ENCODE measurements at regions not wholly inside any gene's neighbourhood (a gene's known extent, or its start where the extent isn't known, plus 50 kb on each side); places are given as distances from the start of the nearest gene placed in this dataset.
"Not testable (repeated sequence)": the region's sequence is repeated elsewhere in the genome, so short reads cannot be mapped to it uniquely, and the experiment has no call there.

DNA sequence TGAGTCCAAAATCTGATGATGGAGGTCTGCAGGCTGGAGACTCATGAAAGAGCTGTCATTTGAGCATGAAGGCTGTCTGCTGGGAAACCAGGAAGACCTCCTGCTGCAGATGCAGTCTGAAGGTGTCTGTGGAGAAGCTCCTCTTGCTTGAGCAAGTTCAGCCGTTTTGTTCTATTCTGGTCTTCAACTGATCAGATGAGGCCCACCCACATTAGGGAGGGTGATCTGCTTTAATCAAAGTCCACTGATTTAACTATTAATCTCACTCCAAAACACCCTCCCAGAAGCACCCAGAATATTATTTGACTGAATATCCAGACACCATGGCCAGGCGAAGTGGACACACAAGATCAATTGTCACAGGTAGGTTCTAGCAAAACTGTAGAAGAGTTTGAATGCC is 116.5 kb downstream of the GATA3 start:
- ChIA-PET CTCF (no interaction called here), POLR2A (ENCODE audit: low non-redundant PET) (no interaction called here)
- no peak for DNase-seq (ENCODE audit: low spot score)
- TF ChIP-seq, protein P1, sequence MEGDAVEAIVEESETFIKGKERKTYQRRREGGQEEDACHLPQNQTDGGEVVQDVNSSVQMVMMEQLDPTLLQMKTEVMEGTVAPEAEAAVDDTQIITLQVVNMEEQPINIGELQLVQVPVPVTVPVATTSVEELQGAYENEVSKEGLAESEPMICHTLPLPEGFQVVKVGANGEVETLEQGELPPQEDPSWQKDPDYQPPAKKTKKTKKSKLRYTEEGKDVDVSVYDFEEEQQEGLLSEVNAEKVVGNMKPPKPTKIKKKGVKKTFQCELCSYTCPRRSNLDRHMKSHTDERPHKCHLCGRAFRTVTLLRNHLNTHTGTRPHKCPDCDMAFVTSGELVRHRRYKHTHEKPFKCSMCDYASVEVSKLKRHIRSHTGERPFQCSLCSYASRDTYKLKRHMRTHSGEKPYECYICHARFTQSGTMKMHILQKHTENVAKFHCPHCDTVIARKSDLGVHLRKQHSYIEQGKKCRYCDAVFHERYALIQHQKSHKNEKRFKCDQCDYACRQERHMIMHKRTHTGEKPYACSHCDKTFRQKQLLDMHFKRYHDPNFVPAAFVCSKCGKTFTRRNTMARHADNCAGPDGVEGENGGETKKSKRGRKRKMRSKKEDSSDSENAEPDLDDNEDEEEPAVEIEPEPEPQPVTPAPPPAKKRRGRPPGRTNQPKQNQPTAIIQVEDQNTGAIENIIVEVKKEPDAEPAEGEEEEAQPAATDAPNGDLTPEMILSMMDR (conservative IDR thresholded peaks at IDR 0.05; ENCODE audit: low read depth), result no peak
- no peak overlapping the region for H3K27ac ChIP-seq

DNA sequence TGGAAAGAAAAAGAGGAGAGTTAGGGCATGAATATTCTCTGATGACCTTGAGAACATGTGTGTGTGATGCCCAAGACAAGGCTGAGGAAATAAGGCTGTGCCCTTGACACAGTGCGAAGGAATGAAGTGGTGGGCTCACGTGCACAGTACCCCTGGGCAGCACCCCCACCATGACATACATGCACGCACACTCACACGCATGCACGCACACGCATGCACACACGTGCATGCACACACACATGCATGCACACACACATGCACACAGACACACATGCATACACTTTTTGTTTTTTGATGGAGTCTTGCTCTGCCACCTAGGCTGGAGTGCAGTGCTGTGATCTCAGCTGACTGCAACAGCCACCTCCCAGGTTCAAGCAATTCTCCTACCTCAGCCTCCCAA is 118.1 kb downstream of the GATA3 start:
- no peak for DNase-seq (ENCODE audit: low spot score)
- ChIA-PET POLR2A (ENCODE audit: low non-redundant PET) (no interaction called here), CTCF (no interaction called here)
- TF ChIP-seq, protein P1 (conservative IDR thresholded peaks at IDR 0.05; ENCODE audit: low read depth), result no peak
- no peak overlapping the region for H3K27ac ChIP-seq

DNA sequence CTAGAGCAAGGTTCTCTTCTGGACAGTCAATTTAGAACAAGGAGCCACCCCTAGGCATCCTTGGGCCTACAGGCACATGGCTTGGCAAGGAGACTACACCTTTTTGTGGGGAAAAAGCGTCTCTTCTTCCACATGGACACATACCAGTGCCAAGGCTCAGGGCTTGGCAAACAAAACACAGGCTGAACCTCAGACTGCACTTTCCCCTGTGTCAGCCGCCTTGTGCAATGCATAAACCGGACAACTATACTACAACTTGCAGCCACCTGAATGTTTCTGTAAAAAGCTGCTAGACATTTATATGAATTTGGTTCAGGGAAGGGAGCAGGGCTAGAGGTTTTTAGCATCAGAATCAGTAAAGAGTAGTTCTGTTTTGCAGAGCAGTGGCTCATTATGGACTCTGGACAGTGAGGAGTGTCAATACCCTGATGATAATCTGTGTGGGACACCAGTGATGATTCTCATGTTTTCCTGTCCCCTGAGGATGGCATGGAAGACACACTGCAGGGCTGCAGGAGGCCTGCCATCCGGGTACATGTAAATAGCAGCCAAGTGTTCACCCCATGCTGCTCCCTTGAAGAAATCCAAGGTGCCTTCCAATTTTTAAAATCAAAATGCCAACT is 118.9 kb downstream of the GATA3 start:
- no peak for DNase-seq (ENCODE audit: low spot score)
- POLR2A ChIA-PET (ENCODE audit: low non-redundant PET), result no interaction called here
- CTCF ChIA-PET, result no interaction called here
- H3K27ac ChIP-seq, result no peak overlapping the region
- TF ChIP-seq, protein P1 (conservative IDR thresholded peaks at IDR 0.05; ENCODE audit: low read depth), result no peak

DNA sequence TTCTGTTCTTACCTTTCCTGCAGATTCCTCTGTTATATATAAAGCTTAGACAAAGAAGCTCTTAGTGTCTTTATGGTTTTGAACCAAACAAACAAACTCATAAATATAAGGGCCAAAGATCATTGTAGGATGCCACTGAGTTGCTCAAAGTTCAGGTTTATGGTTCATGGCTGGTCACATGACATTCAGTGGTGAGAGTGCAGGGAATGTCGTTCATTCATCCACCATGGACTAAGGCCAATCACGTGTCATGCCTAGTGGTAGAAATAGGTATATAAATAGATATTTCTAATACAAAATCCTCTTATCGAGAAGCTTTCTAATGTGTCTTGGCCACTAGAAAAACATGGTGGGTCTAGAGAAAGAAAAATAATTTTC is 119.4 kb downstream of the GATA3 start:
- CTCF ChIA-PET, result no interaction called here
- POLR2A ChIA-PET (ENCODE audit: low non-redundant PET), result no interaction called here

DNA sequence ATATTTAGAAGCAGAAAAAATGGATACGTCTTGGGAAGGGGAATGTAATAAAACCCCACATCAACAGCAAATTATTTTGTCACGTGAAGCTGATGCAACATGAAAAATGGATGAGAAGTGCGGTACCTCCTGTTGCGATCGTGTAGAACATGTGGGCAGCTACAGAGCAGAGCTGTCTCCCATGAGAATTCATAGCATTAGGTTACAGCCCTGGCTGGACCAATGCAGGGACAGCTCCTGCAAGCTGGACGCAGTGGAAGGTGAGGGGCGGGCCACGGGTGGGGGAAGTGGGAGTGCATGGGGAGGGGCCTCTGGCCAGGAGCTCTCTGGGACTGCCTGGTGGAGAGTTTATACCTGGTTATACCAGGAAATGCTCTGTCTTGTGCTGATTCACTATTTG is 120.3 kb downstream of the GATA3 start:
- no peak for DNase-seq (ENCODE audit: low spot score)
- ChIA-PET CTCF (no interaction called here), POLR2A (ENCODE audit: low non-redundant PET) (no interaction called here)
- no peak overlapping the region for H3K27ac ChIP-seq
- TF ChIP-seq, protein P1 (conservative IDR thresholded peaks at IDR 0.05; ENCODE audit: low read depth), result no peak

More for the DNA sequence above, 119.4 kb downstream of the GATA3 start:
- no peak for DNase-seq (ENCODE audit: low spot score)
- H3K27ac ChIP-seq, result no peak overlapping the region
- TF ChIP-seq, protein P1 (conservative IDR thresholded peaks at IDR 0.05; ENCODE audit: low read depth), result no peak

DNA sequence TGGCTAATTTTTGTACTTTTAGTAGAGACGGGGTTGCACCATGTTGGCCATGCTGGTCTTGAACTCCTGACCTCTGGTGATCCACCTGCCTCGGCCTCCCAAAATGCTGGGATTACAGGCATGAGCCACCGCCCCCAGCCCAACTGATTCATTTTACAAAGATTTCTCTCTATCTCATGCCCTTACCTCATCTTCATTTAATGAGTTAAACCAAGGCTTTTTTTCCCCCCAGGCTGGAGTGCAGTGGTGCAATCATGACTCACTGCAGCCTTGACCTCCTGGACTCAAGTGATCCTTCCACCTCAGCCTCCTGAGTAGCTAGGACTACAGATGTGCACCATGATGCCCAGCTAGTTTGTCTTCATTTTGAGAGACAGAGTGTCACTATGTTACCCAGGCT is 123.0 kb downstream of the GATA3 start:
- H3K27ac ChIP-seq; CTCF ChIA-PET; POLR2A ChIA-PET (ENCODE audit: low non-redundant PET); DNase-seq (ENCODE audit: low spot score): not testable (repeated sequence)

DNA sequence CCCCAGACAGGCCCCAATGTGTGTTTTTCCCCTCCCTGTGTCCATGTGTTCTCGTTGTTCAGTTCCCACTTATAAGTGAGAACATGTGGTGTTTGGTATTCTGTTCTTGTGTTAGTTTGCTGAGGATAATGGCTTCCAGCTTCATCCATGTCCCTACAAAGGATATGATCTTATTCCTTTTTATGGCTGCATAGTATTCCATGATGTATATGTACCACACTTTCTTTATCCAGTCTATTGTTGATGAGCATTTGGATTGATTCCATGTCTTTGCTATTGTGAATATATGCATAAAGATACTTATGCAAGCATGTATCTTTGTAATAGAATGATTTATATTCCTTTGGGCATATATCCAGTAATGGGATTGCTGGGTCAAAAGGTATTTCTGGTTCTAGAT is 125.3 kb downstream of the GATA3 start:
- DNase-seq (ENCODE audit: low spot score); POLR2A ChIA-PET (ENCODE audit: low non-redundant PET); H3K27ac ChIP-seq: not testable (repeated sequence)
- CTCF ChIA-PET, result interaction anchor here (0.9 kb wide), 1 partner anchor 9 kb away, joined by 3 read pairs; no protein-coding TSS in a partner anchor

Data from RWPE1 (cell line).